ENCODE measurements at regions not wholly inside any gene's neighbourhood (a gene's known extent, or its start where the extent isn't known, plus 50 kb on each side); places are given as distances from the start of the nearest gene placed in this dataset.

- no peak for DNase-seq (ENCODE audit: extremely low read depth, low read depth, low spot score)
Measured at GRCh38 chr1:194322751-194323150, 1136.3 kb upstream of the B3GALT2 start.

- DNase-seq (ENCODE audit: extremely low read depth, low read depth, low spot score) = no peak
Measured at GRCh38 chr1:194318790-194319280, 1132.4 kb upstream of the B3GALT2 start.

- no peak for DNase-seq (ENCODE audit: extremely low read depth, low read depth, low spot score)
Measured at GRCh38 chr1:194309697-194310096, 1123.3 kb upstream of the B3GALT2 start.

DNA sequence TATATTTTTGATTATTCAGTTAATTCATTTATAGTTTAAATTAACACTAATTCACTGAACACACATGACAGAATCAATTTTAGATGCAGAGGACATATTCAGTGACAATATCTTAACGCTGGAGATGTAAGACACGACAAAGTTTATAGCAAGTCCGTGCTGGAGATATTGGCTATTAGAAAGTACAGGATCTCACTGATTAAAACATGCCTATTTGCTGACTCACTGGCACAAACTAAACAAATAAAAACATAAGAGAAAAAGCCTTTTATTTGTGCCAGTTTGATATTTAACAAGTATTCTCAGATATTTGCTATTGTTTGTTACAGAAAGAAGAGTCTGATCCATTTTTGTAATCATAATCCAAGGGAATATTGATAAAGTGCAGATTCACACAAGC lies 1122.9 kb upstream of the B3GALT2 start:
- DNase-seq (ENCODE audit: extremely low read depth, low read depth, low spot score) = no peak

DNA sequence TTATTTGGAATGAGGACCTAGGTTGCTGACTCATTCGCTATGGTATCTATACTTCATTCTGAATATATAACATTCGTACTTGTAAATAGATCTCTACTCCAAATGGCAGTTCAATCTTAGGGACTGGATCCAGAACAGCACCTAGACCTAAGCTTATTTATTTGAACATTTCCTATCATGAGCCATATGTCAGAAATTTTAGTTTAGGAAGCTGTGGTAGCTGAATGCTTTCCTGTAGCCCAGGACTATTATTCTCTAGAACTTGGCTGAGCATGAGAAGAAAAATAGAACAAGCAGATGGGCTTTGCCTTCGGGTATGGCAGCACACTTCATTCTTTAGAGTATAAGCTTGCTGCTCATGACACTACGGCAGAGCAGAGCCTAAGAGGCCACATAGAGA lies 1114.4 kb upstream of the B3GALT2 start:
- DNase-seq (ENCODE audit: extremely low read depth, low read depth, low spot score) = peak; percentile 9

- DNase-seq (ENCODE audit: extremely low read depth, low read depth, low spot score) = no peak
Measured at GRCh38 chr1:194300340-194300739, 1113.9 kb upstream of the B3GALT2 start.

GRCh38 chr1:194298007-194298598 lies 1111.7 kb upstream of the B3GALT2 start:
- no peak for DNase-seq (ENCODE audit: extremely low read depth, low read depth, low spot score)

DNA sequence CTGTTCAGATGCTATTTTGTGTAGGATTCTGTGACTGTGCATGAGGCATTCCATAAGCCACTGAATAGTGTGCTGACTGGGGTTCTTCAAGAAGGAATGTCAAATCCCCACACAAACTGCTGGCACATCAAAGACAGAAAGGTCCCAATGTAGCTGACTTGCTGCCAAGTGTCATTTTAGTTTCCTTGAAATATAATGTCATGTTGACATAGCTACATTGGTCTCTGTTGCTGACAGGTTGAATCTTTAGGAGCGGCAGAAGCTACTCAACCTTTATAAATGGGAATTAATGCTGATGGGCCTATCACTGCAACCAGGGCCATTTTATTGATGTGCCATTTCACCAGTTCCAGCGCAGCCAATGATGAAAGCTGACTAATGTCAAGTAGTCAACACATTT lies 1110.7 kb upstream of the B3GALT2 start:
- no peak for DNase-seq (ENCODE audit: extremely low read depth, low read depth, low spot score)

DNA sequence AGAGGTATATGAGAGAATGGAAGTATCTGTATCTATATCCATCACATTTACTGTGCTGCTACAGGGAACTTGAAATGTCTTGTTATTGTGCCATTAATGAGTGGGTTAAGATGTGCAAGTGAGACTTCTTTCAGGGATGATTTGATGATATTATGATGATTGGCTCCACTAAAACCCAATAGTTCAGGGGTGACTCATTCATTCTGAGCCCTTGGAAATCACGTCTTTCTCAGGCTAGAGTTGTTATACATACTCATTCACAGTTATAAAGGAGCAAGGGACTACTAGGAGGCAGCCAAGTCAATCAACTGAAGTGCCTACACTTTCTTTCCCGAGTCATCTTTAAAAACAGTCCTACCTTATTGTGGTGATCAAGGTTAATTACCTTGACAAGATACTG lies 1109.8 kb upstream of the B3GALT2 start:
- DNase-seq (ENCODE audit: extremely low read depth, low read depth, low spot score) = no peak

DNA sequence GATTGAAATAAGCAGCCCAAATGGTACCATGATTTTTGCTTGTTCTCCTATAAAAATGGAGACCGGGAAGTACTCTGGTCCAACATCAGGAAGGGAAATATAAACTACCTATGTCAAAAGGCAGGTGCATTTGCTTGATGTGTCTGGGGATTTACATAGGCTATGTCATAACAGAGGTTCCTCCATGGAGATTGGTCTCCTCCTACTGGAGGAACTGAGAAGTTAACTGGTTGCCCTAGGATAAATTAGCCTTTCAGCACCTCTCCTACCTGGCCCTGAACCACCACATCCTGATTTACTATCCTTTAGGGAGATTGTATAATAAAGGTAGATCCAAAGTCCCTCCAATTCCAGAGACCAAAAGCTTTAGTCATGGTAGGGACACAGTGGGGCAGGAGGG lies 1109.3 kb upstream of the B3GALT2 start:
- DNase-seq (ENCODE audit: extremely low read depth, low read depth, low spot score) = peak; percentile 10

DNA sequence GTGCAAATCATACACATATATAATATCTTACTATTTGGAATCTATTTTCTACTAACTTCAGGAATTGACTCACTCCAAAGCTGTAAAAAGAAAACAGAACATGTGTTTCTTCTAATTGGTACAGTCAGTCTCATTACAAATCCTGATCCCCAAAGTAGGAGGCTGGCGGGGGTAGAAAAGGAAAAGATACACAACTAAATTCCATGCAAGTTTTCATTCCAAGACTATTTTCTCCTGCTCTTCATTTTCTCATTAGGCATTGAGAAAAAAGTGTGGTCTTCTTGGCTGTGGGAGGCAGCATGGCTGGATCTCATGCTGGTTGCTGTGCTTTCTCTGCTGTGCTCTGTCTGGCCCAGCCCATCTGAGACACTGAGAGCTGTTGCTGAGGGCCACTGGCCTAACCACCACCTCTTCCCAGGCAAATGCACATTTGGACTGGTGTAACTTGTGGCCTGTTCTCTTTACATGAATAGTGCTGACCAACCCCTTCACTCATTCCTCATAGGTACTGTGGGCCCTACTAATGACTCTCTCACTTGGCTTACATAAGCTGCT lies 1107.5 kb upstream of the B3GALT2 start:
- no peak for DNase-seq (ENCODE audit: extremely low read depth, low read depth, low spot score)

DNA sequence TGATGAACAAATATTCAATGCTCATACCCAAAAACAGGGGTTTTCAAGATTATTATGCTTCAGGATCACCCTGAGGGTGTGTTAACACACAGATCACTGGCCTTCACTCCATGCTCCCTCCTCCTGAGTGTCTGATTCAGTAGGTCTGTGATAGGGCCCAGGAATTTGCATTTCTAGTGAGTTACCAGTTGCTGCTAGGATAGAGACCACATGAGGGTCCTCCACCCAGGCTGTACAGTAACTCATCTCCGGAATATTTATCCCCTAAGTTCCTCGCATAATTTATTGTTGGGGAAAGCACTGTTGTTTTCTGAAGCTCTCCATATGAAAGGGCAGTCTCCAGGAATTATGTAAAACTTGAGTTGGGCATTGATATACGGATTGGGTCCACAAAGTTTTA lies 1106.6 kb upstream of the B3GALT2 start:
- no peak for DNase-seq (ENCODE audit: extremely low read depth, low read depth, low spot score)

DNA sequence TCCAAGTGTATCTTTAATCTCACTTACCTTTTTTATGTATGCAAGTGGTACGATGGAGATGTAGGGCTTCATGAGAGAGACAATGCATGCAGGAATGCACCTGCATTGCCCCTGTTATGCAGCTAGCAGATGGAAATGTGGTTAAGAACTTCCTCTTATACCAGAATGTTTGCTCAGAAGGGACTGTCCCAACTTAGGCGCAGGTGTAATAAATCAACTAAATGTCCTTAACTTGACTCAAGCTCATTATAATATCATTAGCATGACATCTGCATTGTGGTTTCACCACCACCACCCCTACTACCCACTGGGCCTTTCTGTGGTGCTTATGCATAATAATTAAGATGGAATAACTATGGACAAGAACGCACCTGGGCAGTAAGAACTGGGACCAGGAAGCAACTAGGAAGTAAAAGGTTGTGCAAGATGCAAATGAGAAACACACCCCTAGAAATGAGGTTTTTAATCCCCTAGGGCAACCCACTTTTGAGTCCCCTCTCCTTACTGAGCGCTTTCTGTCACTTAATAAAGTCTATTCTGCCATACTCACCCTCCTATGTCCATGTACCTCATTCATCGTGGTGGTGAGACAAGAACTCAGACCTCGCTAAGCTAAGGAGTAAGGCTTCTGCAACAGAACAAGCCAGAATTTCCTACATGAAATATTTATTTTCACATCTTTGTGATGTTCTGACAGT lies 1103.3 kb upstream of the B3GALT2 start:
- DNase-seq (ENCODE audit: extremely low read depth, low read depth, low spot score) = no peak

DNA sequence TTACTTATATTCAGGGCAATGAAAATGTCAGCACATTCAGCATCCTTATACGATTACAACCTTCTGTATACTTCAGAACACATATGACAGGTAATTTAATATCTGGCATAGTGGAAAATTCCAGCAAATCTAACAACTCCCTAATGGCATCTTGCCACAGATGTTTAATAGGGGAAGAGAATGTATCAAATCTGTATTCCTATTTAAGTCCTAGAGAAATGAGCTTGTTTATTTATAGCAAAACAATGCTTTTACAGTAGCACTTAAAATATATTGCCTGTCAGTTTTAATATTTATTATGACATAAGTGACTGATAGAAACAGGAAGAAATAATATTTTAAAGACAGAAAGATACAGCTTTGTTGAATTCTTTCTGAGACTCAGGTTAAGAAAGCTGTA lies 1101.8 kb upstream of the B3GALT2 start:
- no peak for DNase-seq (ENCODE audit: extremely low read depth, low read depth, low spot score)

DNA sequence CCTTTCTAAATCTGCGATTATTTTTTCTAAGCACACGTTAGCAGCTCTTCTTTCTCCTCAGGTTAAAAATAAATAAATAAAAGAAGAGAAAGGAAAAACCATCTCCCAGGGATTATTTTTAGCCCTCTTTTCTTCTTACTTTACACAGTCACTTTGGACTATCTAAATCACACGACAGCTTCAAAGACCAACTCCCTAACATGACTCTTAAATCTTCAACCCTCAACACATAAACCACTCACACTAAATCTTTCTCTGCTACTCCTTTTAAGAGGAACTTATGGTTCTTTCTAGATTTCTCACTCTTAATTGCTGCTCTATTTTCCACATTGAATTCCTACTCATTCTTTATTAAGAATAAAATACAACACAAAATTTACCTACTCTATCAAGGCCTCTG lies 1095.0 kb upstream of the B3GALT2 start:
- no peak for DNase-seq (ENCODE audit: extremely low read depth, low read depth, low spot score)

DNA sequence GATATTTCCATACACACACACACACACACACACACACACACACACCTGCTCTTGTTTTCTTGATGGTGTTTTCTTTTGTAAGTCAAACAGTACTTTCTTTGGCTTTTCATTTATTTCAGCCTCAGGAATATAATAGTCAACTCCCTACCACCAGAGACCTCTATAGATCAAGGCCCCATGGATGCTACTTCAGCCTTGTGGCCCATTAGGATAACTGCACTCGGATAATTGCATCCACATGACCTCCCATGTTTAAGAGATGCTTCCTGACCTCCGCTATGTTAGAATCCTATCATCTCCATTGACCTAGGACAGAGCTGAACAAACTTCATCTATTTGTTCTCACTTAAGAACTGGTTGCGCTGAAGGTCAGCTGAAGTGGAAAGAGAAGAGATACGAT lies 1094.0 kb upstream of the B3GALT2 start:
- no peak for DNase-seq (ENCODE audit: extremely low read depth, low read depth, low spot score)

DNA sequence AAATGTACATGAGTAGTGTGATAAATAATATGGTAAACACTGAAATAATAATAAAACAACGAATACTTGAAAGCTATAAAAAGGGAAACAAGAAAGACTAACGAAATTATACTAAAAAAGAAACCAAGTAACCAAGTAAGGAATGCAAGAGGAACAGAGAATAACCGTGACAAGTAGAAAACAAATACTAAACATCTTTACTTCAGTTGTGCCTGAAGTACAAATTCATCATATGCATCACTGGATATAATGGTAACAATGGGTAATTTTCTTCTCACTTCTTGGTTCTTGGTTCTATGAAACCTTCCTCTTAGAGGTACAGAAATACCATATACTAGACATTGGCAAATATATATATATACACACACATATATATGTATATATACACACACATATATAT lies 1093.6 kb upstream of the B3GALT2 start:
- DNase-seq (ENCODE audit: extremely low read depth, low read depth, low spot score) = no peak

DNA sequence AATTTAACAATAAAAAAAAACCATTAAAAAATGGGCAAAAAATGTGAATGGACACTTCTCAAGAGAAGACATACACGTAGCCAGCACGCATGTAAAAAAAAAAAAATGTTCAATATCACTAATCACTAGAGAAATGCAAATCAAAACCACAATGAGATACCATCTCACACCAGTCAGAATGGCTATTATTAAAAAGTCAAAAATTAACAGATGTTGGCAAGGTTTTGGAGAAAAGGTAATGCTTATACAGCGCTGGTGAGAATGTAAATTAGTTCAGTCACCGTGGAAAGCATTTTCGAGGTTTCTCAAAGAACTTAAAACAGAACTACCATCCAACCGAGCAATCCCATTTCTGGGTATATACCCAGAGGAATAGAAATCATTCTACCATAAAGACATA lies 1091.5 kb upstream of the B3GALT2 start:
- no peak for DNase-seq (ENCODE audit: extremely low read depth, low read depth, low spot score)

GRCh38 chr1:194273660-194274059 lies 1087.2 kb upstream of the B3GALT2 start:
- no peak for DNase-seq (ENCODE audit: extremely low read depth, low read depth, low spot score)

DNA sequence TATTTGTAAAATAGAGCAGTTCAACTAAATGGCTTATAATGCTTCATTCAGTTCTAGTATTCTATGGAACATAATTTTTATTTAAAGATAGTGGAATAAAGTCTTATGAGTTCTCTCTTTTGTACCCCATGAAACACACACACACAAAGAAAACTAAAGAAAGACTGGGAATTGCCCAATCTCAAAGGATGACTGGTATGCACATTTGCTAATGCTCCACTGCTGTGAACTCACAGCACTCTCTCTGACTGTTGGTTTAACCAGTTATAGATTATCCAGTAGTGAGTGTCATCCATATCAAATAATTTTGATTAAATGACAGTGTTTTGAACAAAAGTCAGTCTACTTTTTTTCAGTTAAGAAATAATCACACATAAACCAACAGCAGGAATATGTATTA lies 1082.4 kb upstream of the B3GALT2 start:
- no peak for DNase-seq (ENCODE audit: extremely low read depth, low read depth, low spot score)

DNA sequence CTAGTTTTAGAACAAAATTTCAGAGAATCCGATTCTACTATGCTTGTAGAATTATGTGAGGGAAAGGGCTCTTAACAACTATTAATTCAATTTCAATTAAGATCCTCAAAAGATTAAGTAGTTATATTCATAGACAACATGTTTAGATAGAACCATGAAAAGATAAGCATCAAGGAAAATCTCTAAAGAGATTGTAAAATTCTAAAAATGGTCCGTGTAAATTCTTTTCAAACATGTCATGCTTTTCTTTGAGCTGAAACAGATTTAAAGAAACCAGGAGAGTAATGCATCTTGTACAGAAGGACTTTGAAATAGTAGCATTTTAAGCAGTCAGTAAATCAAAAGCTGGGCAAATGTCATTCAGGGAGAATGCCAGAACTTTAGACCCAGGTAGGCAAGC lies 1080.6 kb upstream of the B3GALT2 start:
- no peak for DNase-seq (ENCODE audit: extremely low read depth, low read depth, low spot score)

DNA sequence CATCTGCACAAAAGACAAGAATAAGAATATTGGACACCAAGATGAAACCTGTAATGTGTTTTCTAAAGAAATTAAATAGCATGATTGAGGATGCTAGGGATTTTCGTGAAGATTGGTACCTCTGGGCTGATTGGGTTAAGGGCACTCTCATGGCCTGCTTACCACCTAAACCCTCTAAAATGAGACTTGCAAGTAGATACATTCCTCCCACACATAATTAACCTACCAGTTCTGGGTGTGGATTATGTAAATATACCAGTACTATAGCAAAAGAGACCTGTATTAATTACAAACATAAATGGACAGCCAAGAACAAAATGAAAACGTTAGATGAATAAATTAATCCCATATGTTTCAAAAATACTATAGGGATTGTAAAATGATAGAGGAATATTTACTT lies 1069.6 kb upstream of the B3GALT2 start:
- DNase-seq (ENCODE audit: extremely low read depth, low read depth, low spot score) = no peak

Measured in glomerular endothelial cell (primary cell).